Activated CD4-positive, alpha-beta T cell treated with anti-CD3 and anti-CD28 coated beads, Interleukin-10, Interleukin-2, amounts not matched to agents 100 ng/mL and 50 ng/mL, durations not matched to agents 16 hours and 8 hours (primary cell): ENCODE measurements at regions not wholly inside any gene's neighbourhood (a gene's known extent, or its start where the extent isn't known, plus 50 kb on each side); places are given as distances from the start of the nearest gene placed in this dataset.
"Not testable (repeated sequence)": the region's sequence is repeated elsewhere in the genome, so short reads cannot be mapped to it uniquely, and the experiment has no call there.

Source experiments
- DNase-seq: peaks from one replicate; pipeline ENCODE4 v3.0.0-alpha.2; 2020

GRCh38 chr2:100703739-100704138, 116.2 kb upstream of the NPAS2 start:
- no peak for DNase-seq

GRCh38 chr2:100704156-100704555, 115.8 kb upstream of the NPAS2 start:
- no peak for DNase-seq

GRCh38 chr2:100704711-100705110, 115.2 kb upstream of the NPAS2 start:
- DNase-seq = no peak

- no peak for DNase-seq
These were observed 112.7 kb upstream of the NPAS2 start for GRCh38 chr2:100707016-100707947.

GRCh38 chr2:100708333-100708732, 111.6 kb upstream of the NPAS2 start:
- no peak for DNase-seq

GRCh38 chr2:100713106-100713505, 106.8 kb upstream of the NPAS2 start:
- no peak for DNase-seq

GRCh38 chr2:100714396-100715010, 105.4 kb upstream of the NPAS2 start:
- DNase-seq = not testable (repeated sequence)

- not testable (repeated sequence) for DNase-seq
These were observed 104.1 kb upstream of the NPAS2 start for GRCh38 chr2:100715861-100716260.

GRCh38 chr2:100716581-100716980, 103.4 kb upstream of the NPAS2 start:
- DNase-seq = no peak

- DNase-seq = no peak
These were observed 101.8 kb upstream of the NPAS2 start for GRCh38 chr2:100718065-100718629.

GRCh38 chr2:100720445-100720844, 99.5 kb upstream of the NPAS2 start:
- DNase-seq = no peak

- DNase-seq = no peak
These were observed 98.2 kb upstream of the NPAS2 start for GRCh38 chr2:100721693-100722092.

GRCh38 chr2:100722125-100722524, 97.8 kb upstream of the NPAS2 start:
- no peak for DNase-seq

- no peak for DNase-seq
These were observed 93.1 kb upstream of the NPAS2 start for GRCh38 chr2:100726866-100727265.

GRCh38 chr2:100730290-100730868, 89.6 kb upstream of the NPAS2 start:
- peak; percentile 43 for DNase-seq

GRCh38 chr2:100731535-100731981, 88.4 kb upstream of the NPAS2 start:
- no peak for DNase-seq

GRCh38 chr2:100733391-100734187, 86.3 kb upstream of the NPAS2 start:
- no peak for DNase-seq

GRCh38 chr2:100736121-100736915, 83.6 kb upstream of the NPAS2 start:
- DNase-seq = no peak

- no peak for DNase-seq
These were observed 80.1 kb upstream of the NPAS2 start for GRCh38 chr2:100739735-100740432.

GRCh38 chr2:100741880-100742276, 78.1 kb upstream of the NPAS2 start:
- peak; percentile 15 for DNase-seq
